ENCODE measurements at regions not wholly inside any gene's neighbourhood (a gene's known extent, or its start where the extent isn't known, plus 50 kb on each side); places are given as distances from the start of the nearest gene placed in this dataset.

DNA sequence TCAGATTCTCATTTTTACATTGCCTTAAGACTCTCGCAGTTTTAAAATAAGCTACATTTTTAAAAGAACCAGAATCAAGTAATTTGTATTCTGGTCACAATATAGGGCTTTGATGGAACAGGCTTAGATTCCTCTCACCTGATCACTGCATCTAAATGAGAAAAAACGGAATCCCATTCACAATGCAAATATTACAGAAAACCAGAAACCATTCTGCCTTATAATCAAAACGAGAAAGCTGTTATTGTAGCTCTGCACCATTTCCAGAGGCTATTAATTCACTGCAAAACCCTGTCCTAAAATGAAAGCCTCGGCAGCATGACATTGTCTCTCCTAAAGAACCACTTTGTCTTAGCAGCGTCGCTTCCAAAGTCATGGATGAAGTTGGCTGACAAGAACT is 116.1 kb upstream of the ZNF366 start:
- TF ChIP-seq ZNF274 (IDR thresholded peaks at IDR 0.05; ENCODE audit: low read depth, low read length) (no peak), YY1 (IDR thresholded peaks at IDR 0.05; ENCODE audit: insufficient read depth, insufficient read length) (no peak)

Data from NT2/D1 (cell line).